HepG2 (cell line): ENCODE measurements at regions not wholly inside any gene's neighbourhood (a gene's known extent, or its start where the extent isn't known, plus 50 kb on each side); places are given as distances from the start of the nearest gene placed in this dataset.
A peak's percentile ranks its signal among the peaks of the same experiment; 100 is the strongest.

Experiments
- ATAC-seq: fragments of 200-7000 bp; cut with Tn5 transposase; 3 replicates; pipeline ENCODE4 v1.9.1; 2020; ENCODE audit warnings: mild to moderate bottlenecking, moderate library complexity
- BruUV-seq: library from RNA; stranded (reverse); fragments of 400-500 nt; replicated peaks from 2 replicates; lab custom pipeline; 2021; lab: Mats Ljungman, UMichigan
- CTCF ChIA-PET: fragments of 300-600 bp; formaldehyde crosslinking; extraction: SDS; loops from one replicate; lab custom pipeline; 2021; ENCODE audit warnings: low total read pairs, inconsistent platforms, low intra/inter-chr PET ratio; lab: Yijun Ruan, JAX
- POLR2A ChIA-PET: fragments of 350-600 bp; sonication (Branson Sonifier 250); formaldehyde crosslinking; loops from one replicate; lab custom pipeline; 2020; ENCODE audit warnings: antibody characterized with exemption, inconsistent platforms; lab: Yijun Ruan, JAX
- DNase-seq: peaks from one replicate; pipeline ENCODE4 v3.0.0-alpha.2; 2015; ENCODE audit warnings: low spot score
- FAIRE-seq: peaks from 3 replicates; lab custom pipeline; 2011; peaks lifted over from hg19 to GRCh38; lab: Jason Lieb, UNC
- H2AFZ ChIP-seq: one replicate; pipeline ENCODE4 v1.6.1; 2011; ENCODE audit warnings: low read length, inconsistent platforms
- H3K27ac ChIP-seq: fragments of 300-600 bp; 3 replicates; pipeline ENCODE4 v1.8.0; 2011; ENCODE audit warnings: mixed run types, mild to moderate bottlenecking, mixed read lengths, low read length, inconsistent platforms; ENCODE audit not compliant: insufficient read depth; ENCODE audit errors: extremely low read length
- H3K27me3 ChIP-seq, 2 experiments: fragments of 200-600 bp in 1 of 2; 2 replicates in 1 of 2; 3 replicates in 1 of 2; pipeline versions ENCODE4 v1.6.0 to v1.8.0; 2011; ENCODE audit warnings: low read length in 2 of 2, mild to moderate bottlenecking in 2 of 2, moderate library complexity in 2 of 2, inconsistent platforms in 1 of 2; ENCODE audit not compliant: insufficient read depth in 2 of 2, control insufficient read depth in 1 of 2
- H3K36me3 ChIP-seq, 2 experiments: fragments of 200-600 bp in 1 of 2; replicated peaks in 1 of 2; 2 replicates in 1 of 2; 3 replicates in 1 of 2; pipeline versions ENCODE4 v1.5.1 to v1.8.0; 2011; ENCODE audit warnings: low read length in 2 of 2, inconsistent platforms in 1 of 2; ENCODE audit not compliant: insufficient read depth in 2 of 2, control insufficient read depth in 1 of 2
- H3K4me1 ChIP-seq: 2 replicates; pipeline ENCODE4 v1.5.1; 2012; ENCODE audit warnings: low read length, inconsistent platforms; ENCODE audit not compliant: insufficient read depth
- H3K4me2 ChIP-seq: 2 replicates; pipeline ENCODE4 v1.6.0; 2011; ENCODE audit warnings: low read depth, low read length, inconsistent platforms
- H3K4me3 ChIP-seq, 3 experiments: fragments of 200-600 bp in 1 of 3; sonication (generic), shearing (Covaris generic) in 1 of 3; replicated peaks in 1 of 3; 2 replicates each; pipeline ENCODE4 v1.5.1; 2011 to 2016; ENCODE audit warnings: low read length in 3 of 3, inconsistent platforms in 2 of 3, low read depth in 2 of 3, mild to moderate bottlenecking in 2 of 3, control low read depth in 1 of 3, mixed read lengths in 1 of 3; ENCODE audit not compliant: insufficient read depth in 1 of 3
- H3K79me2 ChIP-seq: one replicate; pipeline ENCODE4 v1.6.1; 2011; ENCODE audit warnings: low read length, inconsistent platforms; ENCODE audit not compliant: insufficient read depth
- H3K9ac ChIP-seq: 2 replicates; pipeline ENCODE4 v1.6.0; 2011; ENCODE audit warnings: mild to moderate bottlenecking, low read depth, low read length, inconsistent platforms; ENCODE audit not compliant: insufficient read depth
- H3K9me3 ChIP-seq: 2 replicates; pipeline ENCODE4 v1.5.1; 2012; ENCODE audit warnings: mild to moderate bottlenecking, low read length
- H4K20me1 ChIP-seq: 2 replicates; pipeline ENCODE4 v1.6.0; 2011; ENCODE audit warnings: inconsistent platforms, mild to moderate bottlenecking, low read length, moderate library complexity; ENCODE audit not compliant: insufficient read depth
- CEBPB ChIP-seq: IDR thresholded peaks from 2 replicates; pipeline ENCODE4 v1.6.1; 2011; ENCODE audit warnings: low read depth, low read length, improper control_type of control experiment, borderline replicate concordance
- NONO ChIP-seq, 2 experiments: fragments of 450-650 bp in 1 of 2; sonication (generic) in 1 of 2; formaldehyde crosslinking in 1 of 2; IDR thresholded peaks in 1 of 2; conservative IDR thresholded peaks in 1 of 2; 2 replicates each; pipeline versions ENCODE4 v1.6.1 to v1.8.0; 2017 to 2022; ENCODE audit warnings: mild to moderate bottlenecking in 1 of 2, missing genetic modification reagents in 1 of 2, moderate library complexity in 1 of 2
- ZFX ChIP-seq: sonication (generic); formaldehyde crosslinking; IDR thresholded peaks from 2 replicates; pipeline ENCODE4 v1.4.0; 2020; ENCODE audit warnings: mild to moderate bottlenecking, low read depth, missing genetic modification reagents, moderate library complexity
- ZSCAN12 ChIP-seq: sonication (generic); formaldehyde crosslinking; IDR thresholded peaks from 2 replicates; pipeline ENCODE4 v1.9.0; 2021; ENCODE audit warnings: mild to moderate bottlenecking, missing genetic modification reagents
- WGBS: methylation state at CpG from one replicate; pipeline ENCODE4 v1.1.6; 2017; ENCODE audit warnings: low lambda C conversion rate; 5-methylcytosine and 5-hydroxymethylcytosine counted together
- in situ Hi-C: cut with HindIII; loops from 2 replicates; pipeline ENCODE4 v1.10.0; 2017; ENCODE audit warnings: low pct_unique_long_range_greater_than_20kb; ENCODE audit not compliant: extremely low pct_ligation_motif_present
- intact Hi-C: fragments of 100-400 bp; cut with micrococcal nuclease; formaldehyde crosslinking; loops from one replicate; pipeline ENCODE4 v1.10.0; 2022; ENCODE audit not compliant: unreplicated experiment
- TF ChIP-seq, protein P1 (sequence below): IDR thresholded peaks from 2 replicates; pipeline ENCODE4 v1.6.1; 2012; ENCODE audit warnings: low read length, improper control_type of control experiment

- no peaks in the 10 kb centered on the region for H3K79me2 ChIP-seq
- CTCF ChIA-PET: no interaction called here
- no peaks in the 10 kb centered on the region for H4K20me1 ChIP-seq
- H3K27me3 ChIP-seq: no peaks in the 10 kb centered on the region
- FAIRE-seq: no peak
- ATAC-seq: no peak
- H3K36me3 ChIP-seq: no peaks in the 10 kb centered on the region
- no peak overlapping the region for H2AFZ ChIP-seq
- no peaks in the 10 kb centered on the region for H3K4me1 ChIP-seq
- no peak for DNase-seq
- no peak overlapping the region for H3K4me3 ChIP-seq
- no TSS peak for BruUV-seq
- WGBS: 25% methylated on average over 6 of the region's 6 CpGs
- no peak overlapping the region for H3K4me2 ChIP-seq
- POLR2A ChIA-PET: no interaction called here
- in situ Hi-C loops (no loop called here), intact Hi-C loops (no loop called here)
- TF ChIP-seq NONO (IDR thresholded peaks at IDR 0.05) (no peak), NONO (CRISPR knock-in tag; conservative IDR thresholded peaks at IDR 0.05) (no peak), ZFX (CRISPR knock-in tag) (no peak)
- TF ChIP-seq, protein P1, sequence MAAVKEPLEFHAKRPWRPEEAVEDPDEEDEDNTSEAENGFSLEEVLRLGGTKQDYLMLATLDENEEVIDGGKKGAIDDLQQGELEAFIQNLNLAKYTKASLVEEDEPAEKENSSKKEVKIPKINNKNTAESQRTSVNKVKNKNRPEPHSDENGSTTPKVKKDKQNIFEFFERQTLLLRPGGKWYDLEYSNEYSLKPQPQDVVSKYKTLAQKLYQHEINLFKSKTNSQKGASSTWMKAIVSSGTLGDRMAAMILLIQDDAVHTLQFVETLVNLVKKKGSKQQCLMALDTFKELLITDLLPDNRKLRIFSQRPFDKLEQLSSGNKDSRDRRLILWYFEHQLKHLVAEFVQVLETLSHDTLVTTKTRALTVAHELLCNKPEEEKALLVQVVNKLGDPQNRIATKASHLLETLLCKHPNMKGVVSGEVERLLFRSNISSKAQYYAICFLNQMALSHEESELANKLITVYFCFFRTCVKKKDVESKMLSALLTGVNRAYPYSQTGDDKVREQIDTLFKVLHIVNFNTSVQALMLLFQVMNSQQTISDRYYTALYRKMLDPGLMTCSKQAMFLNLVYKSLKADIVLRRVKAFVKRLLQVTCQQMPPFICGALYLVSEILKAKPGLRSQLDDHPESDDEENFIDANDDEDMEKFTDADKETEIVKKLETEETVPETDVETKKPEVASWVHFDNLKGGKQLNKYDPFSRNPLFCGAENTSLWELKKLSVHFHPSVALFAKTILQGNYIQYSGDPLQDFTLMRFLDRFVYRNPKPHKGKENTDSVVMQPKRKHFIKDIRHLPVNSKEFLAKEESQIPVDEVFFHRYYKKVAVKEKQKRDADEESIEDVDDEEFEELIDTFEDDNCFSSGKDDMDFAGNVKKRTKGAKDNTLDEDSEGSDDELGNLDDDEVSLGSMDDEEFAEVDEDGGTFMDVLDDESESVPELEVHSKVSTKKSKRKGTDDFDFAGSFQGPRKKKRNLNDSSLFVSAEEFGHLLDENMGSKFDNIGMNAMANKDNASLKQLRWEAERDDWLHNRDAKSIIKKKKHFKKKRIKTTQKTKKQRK: no peak
- no peaks in the 10 kb centered on the region for H3K9me3 ChIP-seq
- H3K9ac ChIP-seq: no peak overlapping the region
- no peak overlapping the region for H3K27ac ChIP-seq
These were observed 158.4 kb downstream of the EN1 start for GRCh38 chr2:118689033-118689432.

DNA sequence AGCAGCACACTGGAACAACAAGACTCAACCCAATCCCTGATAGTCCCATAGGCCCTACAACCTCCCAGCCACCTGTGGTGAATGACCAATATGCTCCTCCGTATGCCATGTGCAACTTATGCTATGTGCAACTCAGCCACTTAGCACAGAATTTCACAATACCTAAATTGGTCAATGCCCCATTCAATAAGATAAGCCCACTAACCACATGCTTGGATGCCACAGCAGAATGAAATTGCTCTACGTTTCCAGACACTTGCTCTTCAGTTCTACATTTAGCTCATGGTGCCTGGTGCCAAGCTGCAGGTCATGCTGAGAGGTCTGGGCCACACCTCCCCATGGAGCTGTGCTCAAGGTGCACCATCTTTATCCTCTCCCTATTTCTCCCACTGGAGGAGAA lies 159.8 kb downstream of the EN1 start:
- ATAC-seq: no peak
- no peak for DNase-seq
- CTCF ChIA-PET: no interaction called here
- no peak for FAIRE-seq
- no peak overlapping the region for H2AFZ ChIP-seq
- H3K27me3 ChIP-seq: no peaks in the 10 kb centered on the region
- H3K36me3 ChIP-seq: no peaks in the 10 kb centered on the region
- no peak overlapping the region for H3K9ac ChIP-seq
- 6% methylated on average over 2 of the region's 2 CpGs for WGBS
- POLR2A ChIA-PET: no interaction called here
- TF ChIP-seq ZSCAN12 (CRISPR knock-in tag) (no peak), CEBPB (peak; percentile 74; the same call in 1 of the 2 replicates)
- TF ChIP-seq, all 625 proteins: peak for 1
- intact Hi-C loops: no loop called here
- H4K20me1 ChIP-seq: no peaks in the 10 kb centered on the region
- H3K27ac ChIP-seq: no peak overlapping the region
- no peaks in the 10 kb centered on the region for H3K4me1 ChIP-seq
- no peak overlapping the region for H3K4me2 ChIP-seq
- no TSS peak for BruUV-seq
- no peak overlapping the region for H3K4me3 ChIP-seq
- H3K9me3 ChIP-seq: no peaks in the 10 kb centered on the region
- in situ Hi-C loops: no loop called here
- H3K79me2 ChIP-seq: no peaks in the 10 kb centered on the region
